Mesendoderm (in vitro differentiated cells): ENCODE measurements at regions not wholly inside any gene's neighbourhood (a gene's known extent, or its start where the extent isn't known, plus 50 kb on each side); places are given as distances from the start of the nearest gene placed in this dataset.

ENCODE experiments used
- DNase-seq: peaks from one replicate; pipeline ENCODE4 v3.0.0; 2013
- H2AK5ac ChIP-seq: 2 replicates; pipeline ENCODE4 v1.6.1; 2013; ENCODE audit warnings: low read length, inconsistent platforms
- H2BK120ac ChIP-seq: 2 replicates; pipeline ENCODE4 v1.6.1; 2013; ENCODE audit warnings: low read depth, mild to moderate bottlenecking, low read length, moderate library complexity, mixed read lengths
- H2BK15ac ChIP-seq: replicated peaks from 2 replicates; pipeline ENCODE4 v1.6.1; 2013; ENCODE audit warnings: low read depth, mild to moderate bottlenecking, moderate library complexity
- H2BK5ac ChIP-seq: 2 replicates; pipeline ENCODE4 v1.6.1; 2013; ENCODE audit warnings: low read length, inconsistent platforms
- H3K18ac ChIP-seq: 2 replicates; pipeline ENCODE4 v1.6.1; 2013; ENCODE audit warnings: mild to moderate bottlenecking, low read length, mixed read lengths
- H3K23ac ChIP-seq: one replicate; pipeline ENCODE4 v1.6.1; 2013; ENCODE audit warnings: low read length
- H3K27ac ChIP-seq: 2 replicates; pipeline ENCODE4 v1.5.1; 2013; ENCODE audit warnings: low read depth, mild to moderate bottlenecking, inconsistent platforms, low read length, moderate library complexity
- H3K27me3 ChIP-seq: 2 replicates; pipeline ENCODE4 v1.6.1; 2013; ENCODE audit warnings: low read length, control low read depth, mild to moderate bottlenecking, inconsistent platforms; ENCODE audit not compliant: insufficient read depth, poor library complexity
- H3K36me3 ChIP-seq: 2 replicates; pipeline ENCODE4 v1.6.1; 2013; ENCODE audit warnings: low read length, inconsistent platforms; ENCODE audit not compliant: control insufficient read depth, insufficient read depth
- H3K4ac ChIP-seq: one replicate; pipeline ENCODE4 v1.6.1; 2013; ENCODE audit warnings: low read depth, mild to moderate bottlenecking, low read length, moderate library complexity
- H3K4me1 ChIP-seq: 2 replicates; pipeline ENCODE4 v1.6.1; 2013; ENCODE audit warnings: low read depth, low read length, inconsistent platforms; ENCODE audit not compliant: control insufficient read depth
- H3K4me2 ChIP-seq: 2 replicates; pipeline ENCODE4 v1.6.1; 2013; ENCODE audit warnings: low read length
- H3K4me3 ChIP-seq: 2 replicates; pipeline ENCODE4 v1.5.1; 2013; ENCODE audit warnings: mild to moderate bottlenecking, low read length
- H3K56ac ChIP-seq: one replicate; pipeline ENCODE4 v1.6.1; 2013; ENCODE audit warnings: low read length
- H3K79me1 ChIP-seq: 2 replicates; pipeline ENCODE4 v1.6.1; 2013; ENCODE audit warnings: low read length, inconsistent platforms
- H3K79me2 ChIP-seq: 2 replicates; pipeline ENCODE4 v1.6.1; 2013; ENCODE audit warnings: mild to moderate bottlenecking, low read length; ENCODE audit not compliant: control insufficient read depth, insufficient read depth
- H3K9ac ChIP-seq: 2 replicates; pipeline ENCODE4 v1.6.1; 2013; ENCODE audit warnings: low read length, inconsistent platforms
- H4K5ac ChIP-seq: one replicate; pipeline ENCODE4 v1.6.1; 2013; ENCODE audit warnings: low read length
- H4K8ac ChIP-seq: one replicate; pipeline ENCODE4 v1.6.1; 2013; ENCODE audit warnings: low read depth, mild to moderate bottlenecking, control low read depth, low read length, moderate library complexity
- WGBS: extraction: QIAGEN DNeasy Blood & Tissue Kit; methylation state at CpG from one replicate; pipeline ENCODE4 v1.1.7; 2013; ENCODE audit warnings: low lambda C conversion rate, missing lambda C conversion rate; ENCODE audit not compliant: insufficient coverage; ENCODE audit errors: extremely low coverage; 5-methylcytosine and 5-hydroxymethylcytosine counted together

GRCh38 chr7:89648509-89648908 is 505.8 kb upstream of the STEAP1 start:
- Histone ChIP-seq H3K56ac (no peak overlapping the region), H3K36me3 (no peaks in the 10 kb centered on the region), H3K9ac (no peak overlapping the region), H4K5ac (no peak overlapping the region), H4K8ac (no peak overlapping the region), H3K4me3 (no peak overlapping the region), H3K4ac (no peak overlapping the region), H3K79me2 (no peaks in the 10 kb centered on the region), H2BK5ac (no peak overlapping the region), H3K4me1 (no peaks in the 10 kb centered on the region), H3K27me3 (no peaks in the 10 kb centered on the region), H2BK15ac (no peak overlapping the region), H3K79me1 (no peaks in the 10 kb centered on the region), H2BK120ac (no peak overlapping the region), H3K23ac (no peak overlapping the region), H3K18ac (no peak overlapping the region), H3K4me2 (no peak overlapping the region), H2AK5ac (no peak overlapping the region), H3K27ac (no peak overlapping the region)
- WGBS, result no CpG with 5 or more reads among the region's 3 CpGs
- DNase-seq, result no peak

GRCh38 chr7:89655946-89656345 is 498.3 kb upstream of the STEAP1 start:
- Histone ChIP-seq H3K23ac (no peak overlapping the region), H2BK15ac (no peak overlapping the region), H2AK5ac (no peak overlapping the region), H3K4me1 (no peaks in the 10 kb centered on the region), H3K4ac (no peak overlapping the region), H4K5ac (no peak overlapping the region), H2BK120ac (no peak overlapping the region), H3K79me2 (no peaks in the 10 kb centered on the region), H3K4me3 (no peak overlapping the region), H3K18ac (no peak overlapping the region), H3K27ac (no peak overlapping the region), H3K9ac (no peak overlapping the region), H3K4me2 (no peak overlapping the region), H2BK5ac (no peak overlapping the region), H3K56ac (no peak overlapping the region), H3K79me1 (no peaks in the 10 kb centered on the region), H4K8ac (no peak overlapping the region), H3K27me3 (no peaks in the 10 kb centered on the region), H3K36me3 (no peaks in the 10 kb centered on the region)
- WGBS, result no CpG with 5 or more reads among the region's 1 CpG
- DNase-seq, result no peak

GRCh38 chr7:89661876-89662275 is 492.4 kb upstream of the STEAP1 start:
- Histone ChIP-seq H2BK5ac (no peak overlapping the region), H4K5ac (no peak overlapping the region), H3K4me3 (no peak overlapping the region), H3K79me1 (no peaks in the 10 kb centered on the region), H2AK5ac (no peak overlapping the region), H3K79me2 (no peaks in the 10 kb centered on the region), H3K27ac (no peak overlapping the region), H2BK120ac (no peak overlapping the region), H3K4me1 (no peaks in the 10 kb centered on the region), H3K27me3 (no peaks in the 10 kb centered on the region), H3K23ac (no peak overlapping the region), H3K18ac (no peak overlapping the region), H3K56ac (no peak overlapping the region), H3K9ac (no peak overlapping the region), H3K36me3 (no peaks in the 10 kb centered on the region), H3K4me2 (no peak overlapping the region), H4K8ac (no peak overlapping the region), H2BK15ac (no peak overlapping the region), H3K4ac (no peak overlapping the region)
- WGBS, result no CpG with 5 or more reads among the region's 2 CpGs
- peak; percentile 8 for DNase-seq

GRCh38 chr7:89666136-89666835 is 488.0 kb upstream of the STEAP1 start:
- H3K56ac ChIP-seq, result no peak overlapping the region
- no peak overlapping the region for H2BK15ac ChIP-seq
- no peak overlapping the region for H3K9ac ChIP-seq

GRCh38 chr7:89680161-89680560 is 474.1 kb upstream of the STEAP1 start:
- H2BK120ac ChIP-seq, result no peak overlapping the region
- no peak overlapping the region for H4K5ac ChIP-seq
- no peak overlapping the region for H3K56ac ChIP-seq
- no CpG with 5 or more reads among the region's 2 CpGs for WGBS
- no peaks in the 10 kb centered on the region for H3K79me1 ChIP-seq
- H3K4me2 ChIP-seq, result no peak overlapping the region
- no peak overlapping the region for H3K4me3 ChIP-seq
- no peak overlapping the region for H3K27ac ChIP-seq
- H2BK5ac ChIP-seq, result no peak overlapping the region
- no peaks in the 10 kb centered on the region for H3K79me2 ChIP-seq
- no peak overlapping the region for H2BK15ac ChIP-seq
- no peak overlapping the region for H3K18ac ChIP-seq
- no peak overlapping the region for H3K9ac ChIP-seq
- no peaks in the 10 kb centered on the region for H3K4me1 ChIP-seq
- H2AK5ac ChIP-seq, result no peak overlapping the region
- no peak overlapping the region for H3K4ac ChIP-seq
- DNase-seq, result no peak
- no peak overlapping the region for H4K8ac ChIP-seq
- H3K36me3 ChIP-seq, result no peaks in the 10 kb centered on the region
- no peak overlapping the region for H3K23ac ChIP-seq
- H3K27me3 ChIP-seq, result no peaks in the 10 kb centered on the region

More at GRCh38 chr7:89666136-89666835, 488.0 kb upstream of the STEAP1 start:
- Histone ChIP-seq H3K36me3 (no peaks in the 10 kb centered on the region), H3K4me1 (no peaks in the 10 kb centered on the region), H3K27me3 (no peaks in the 10 kb centered on the region), H3K4ac (no peak overlapping the region), H3K79me1 (no peaks in the 10 kb centered on the region), H2BK120ac (no peak overlapping the region), H2AK5ac (no peak overlapping the region), H3K4me3 (no peak overlapping the region), H2BK5ac (no peak overlapping the region), H3K18ac (no peak overlapping the region), H4K8ac (no peak overlapping the region), H3K79me2 (no peaks in the 10 kb centered on the region), H3K23ac (no peak overlapping the region), H4K5ac (no peak overlapping the region), H3K27ac (no peak overlapping the region), H3K4me2 (no peak overlapping the region)
- WGBS, result no CpG with 5 or more reads among the region's 4 CpGs
- DNase-seq, result no peak

GRCh38 chr7:89681448-89681847 is 472.8 kb upstream of the STEAP1 start:
- Histone ChIP-seq H3K79me2 (no peaks in the 10 kb centered on the region), H2AK5ac (no peak overlapping the region), H3K4me3 (no peak overlapping the region), H4K5ac (no peak overlapping the region), H2BK5ac (no peak overlapping the region), H2BK120ac (no peak overlapping the region), H3K18ac (no peak overlapping the region), H3K4ac (no peak overlapping the region), H3K27ac (no peak overlapping the region), H3K4me2 (no peak overlapping the region), H3K27me3 (no peaks in the 10 kb centered on the region), H3K79me1 (no peaks in the 10 kb centered on the region), H3K56ac (no peak overlapping the region), H3K36me3 (no peaks in the 10 kb centered on the region), H4K8ac (no peak overlapping the region), H2BK15ac (no peak overlapping the region), H3K9ac (no peak overlapping the region), H3K4me1 (no peaks in the 10 kb centered on the region), H3K23ac (no peak overlapping the region)
- no CpG with 5 or more reads among the region's 1 CpG for WGBS
- no peak for DNase-seq
